ENCODE measurements at regions not wholly inside any gene's neighbourhood (a gene's known extent, or its start where the extent isn't known, plus 50 kb on each side); places are given as distances from the start of the nearest gene placed in this dataset.
A peak's percentile ranks its signal among the peaks of the same experiment; 100 is the strongest.
"Not testable (repeated sequence)": the region's sequence is repeated elsewhere in the genome, so short reads cannot be mapped to it uniquely, and the experiment has no call there.

- H3K23ac ChIP-seq (ENCODE audit: insufficient read length); H3K18ac ChIP-seq (ENCODE audit: extremely low read depth, low read length); H4K5ac ChIP-seq (ENCODE audit: insufficient read length, low read depth, low read length); DNase-seq (ENCODE audit: low read depth in 1 of 2, low spot score in 2 of 2); H2AK5ac ChIP-seq (ENCODE audit: low read depth, low read length); H3K23me2 ChIP-seq (ENCODE audit: low read depth, low read length); H3K79me1 ChIP-seq (ENCODE audit: low read depth, low read length); H3K4me1 ChIP-seq (replicated peaks in 1 of 4; ENCODE audit: control insufficient read depth in 3 of 4, insufficient read depth in 4 of 4, low read length in 3 of 4); H4K8ac ChIP-seq (ENCODE audit: extremely low read depth, insufficient read depth, low read length); POLR2A ChIA-PET (ENCODE audit: partially characterized antibody); CTCF ChIA-PET (ENCODE audit: partially characterized antibody); H2BK20ac ChIP-seq (ENCODE audit: low read length); H4K20me1 ChIP-seq (replicated peaks in 1 of 2; ENCODE audit: control insufficient read depth in 1 of 2, insufficient read depth in 2 of 2, low read length in 2 of 2); H3K36me3 ChIP-seq (ENCODE audit: control insufficient read depth in 2 of 4, insufficient read depth in 4 of 4, low read length in 3 of 4); H3K9ac ChIP-seq (replicated peaks in 1 of 4; ENCODE audit: extremely low read depth in 1 of 4, low read depth in 3 of 4, low read length in 3 of 4); H4K91ac ChIP-seq (replicated peaks; ENCODE audit: insufficient read length, low read length); H2BK15ac ChIP-seq (ENCODE audit: low read length); H3K27me3 ChIP-seq (replicated peaks in 1 of 4; ENCODE audit: control insufficient read depth in 3 of 4, extremely low read depth in 1 of 4, insufficient read depth in 3 of 4, low read length in 3 of 4); H3K4me2 ChIP-seq (ENCODE audit: insufficient read depth in 1 of 2, low read depth in 2 of 2, low read length in 2 of 2); H3K56ac ChIP-seq (replicated peaks; ENCODE audit: insufficient read length, low read depth, low read length); H3K14ac ChIP-seq (ENCODE audit: insufficient read length); H2BK5ac ChIP-seq (ENCODE audit: low read depth, low read length); H3K27ac ChIP-seq (ENCODE audit: low read depth, low read length); H3K4ac ChIP-seq (replicated peaks; ENCODE audit: insufficient read length, low read depth, low read length); H3K79me2 ChIP-seq (ENCODE audit: control insufficient read depth in 1 of 2, insufficient read depth in 2 of 2, low read length in 2 of 2); H2BK12ac ChIP-seq (ENCODE audit: low read depth, low read length); H2AFZ ChIP-seq (ENCODE audit: low read length); H3K4me3 ChIP-seq (ENCODE audit: extremely low read depth in 1 of 4, insufficient read depth in 2 of 4, low read depth in 3 of 4, low read length in 4 of 4); H2BK120ac ChIP-seq (replicated peaks; ENCODE audit: low read depth, low read length): not testable (repeated sequence)
- peaks cover 43 to 46% of the 10 kb centered on the region in 2 experiments for H3K9me3 ChIP-seq (ENCODE audit: insufficient read depth in 2 of 2, low read depth in 1 of 2, low read length in 1 of 2)
- 19% methylated on average over 23 of the region's 58 CpGs; no CpG with 5 or more reads in 1 of the 2 experiments for WGBS, 2 experiments (ENCODE audit: extremely low coverage in 1 of 2, insufficient coverage in 1 of 2, insufficient read length in 1 of 2, insufficient replicate concordance in 2 of 2, low coverage in 1 of 2, low lambda C conversion rate in 2 of 2, missing lambda C conversion rate in 1 of 2)
- peak; percentile 71 for FAIRE-seq
Observed at GRCh38 chr21:8987896-8988295, 1533.5 kb upstream of the TPTE start.

Measured in H1 (cell line).